AG10803 (cell line): ENCODE measurements at regions not wholly inside any gene's neighbourhood (a gene's known extent, or its start where the extent isn't known, plus 50 kb on each side); places are given as distances from the start of the nearest gene placed in this dataset.

ENCODE experiments used
- DNase-seq: peaks from one replicate; pipeline ENCODE4 v3.0.0; 2010; ENCODE audit warnings: low read depth
- H3K4me3 ChIP-seq: 2 replicates; pipeline ENCODE4 v1.5.1; 2011; ENCODE audit warnings: mild to moderate bottlenecking, low read length, control low read depth
- CTCF ChIP-seq: conservative IDR thresholded peaks from 2 replicates; pipeline ENCODE4 v1.5.1; 2011; ENCODE audit warnings: mild to moderate bottlenecking, low read length, control low read depth, inconsistent platforms

- DNase-seq = no peak
- no peak for TF ChIP-seq CTCF
- no peak overlapping the region for H3K4me3 ChIP-seq
These were observed 182.6 kb downstream of the TTLL2 start for GRCh38 chr6:167507376-167507945.

- no peak for DNase-seq
- TF ChIP-seq CTCF = no peak
- H3K4me3 ChIP-seq = no peak overlapping the region
These were observed 184.3 kb downstream of the TTLL2 start for GRCh38 chr6:167508919-167509852.

- TF ChIP-seq CTCF = no peak
- no peak for DNase-seq
- no peak overlapping the region for H3K4me3 ChIP-seq
These were observed 185.0 kb downstream of the TTLL2 start for GRCh38 chr6:167509853-167510220.

- H3K4me3 ChIP-seq = no peak overlapping the region
- TF ChIP-seq CTCF = no peak
- DNase-seq = no peak
These were observed 185.8 kb downstream of the TTLL2 start for GRCh38 chr6:167510648-167511047.

GRCh38 chr6:167512696-167513375 is 187.9 kb downstream of the TTLL2 start:
- no peak overlapping the region for H3K4me3 ChIP-seq
- TF ChIP-seq CTCF = no peak
- DNase-seq = no peak

- no peak overlapping the region for H3K4me3 ChIP-seq
- TF ChIP-seq CTCF = no peak
These were observed 188.9 kb downstream of the TTLL2 start for GRCh38 chr6:167513778-167514177.

More at GRCh38 chr6:167513778-167514177, 188.9 kb downstream of the TTLL2 start:
- no peak for DNase-seq
